H9 (cell line): ENCODE measurements at regions not wholly inside any gene's neighbourhood (a gene's known extent, or its start where the extent isn't known, plus 50 kb on each side); places are given as distances from the start of the nearest gene placed in this dataset.
A peak's percentile ranks its signal among the peaks of the same experiment; 100 is the strongest.

Experiments
- DNase-seq: peaks from one replicate; pipeline ENCODE4 v3.0.0-alpha.2; 2017
- H2AFZ ChIP-seq: one replicate; pipeline ENCODE4 v1.6.1; 2013; ENCODE audit warnings: mild to moderate bottlenecking, low read length, control low read depth, moderate library complexity
- H2AK5ac ChIP-seq: 2 replicates; pipeline ENCODE4 v1.6.1; 2013; ENCODE audit warnings: low read length, control low read depth, mixed read lengths; ENCODE audit not compliant: insufficient read length
- H2BK120ac ChIP-seq: one replicate; pipeline ENCODE4 v1.6.1; 2013; ENCODE audit warnings: low read depth, mild to moderate bottlenecking, low read length, control low read depth, inconsistent platforms; ENCODE audit not compliant: poor library complexity, severe bottlenecking
- H2BK12ac ChIP-seq: 2 replicates; pipeline ENCODE4 v1.6.1; 2013; ENCODE audit warnings: low read length, control low read depth, mixed read lengths, low read depth; ENCODE audit not compliant: insufficient read length
- H2BK15ac ChIP-seq: 2 replicates; pipeline ENCODE4 v1.6.1; 2013; ENCODE audit warnings: low read depth, low read length, control low read depth
- H2BK20ac ChIP-seq: one replicate; pipeline ENCODE4 v1.6.1; 2013; ENCODE audit warnings: low read depth, mild to moderate bottlenecking, low read length, control low read depth, inconsistent platforms; ENCODE audit not compliant: poor library complexity, severe bottlenecking
- H2BK5ac ChIP-seq: 2 replicates; pipeline ENCODE4 v1.6.1; 2013; ENCODE audit warnings: low read length, control low read depth, mixed read lengths; ENCODE audit not compliant: insufficient read length
- H3K14ac ChIP-seq: 2 replicates; pipeline ENCODE4 v1.6.1; 2013; ENCODE audit warnings: low read length, control low read depth; ENCODE audit not compliant: insufficient read depth
- H3K18ac ChIP-seq: 2 replicates; pipeline ENCODE4 v1.6.1; 2013; ENCODE audit warnings: low read depth, mild to moderate bottlenecking, mixed read lengths, low read length, control low read depth; ENCODE audit not compliant: insufficient read length
- H3K23ac ChIP-seq: 2 replicates; pipeline ENCODE4 v1.6.1; 2013; ENCODE audit warnings: low read length, control low read depth, mixed read lengths, low read depth; ENCODE audit not compliant: insufficient read length
- H3K23me2 ChIP-seq: 2 replicates; pipeline ENCODE4 v1.6.1; 2013; ENCODE audit warnings: low read depth, mild to moderate bottlenecking, mixed read lengths, low read length, control low read depth; ENCODE audit not compliant: insufficient read length, poor library complexity, severe bottlenecking
- H3K27ac ChIP-seq: 2 replicates; pipeline ENCODE4 v1.5.1; 2013; ENCODE audit warnings: low read length, control low read depth, mixed read lengths, low read depth; ENCODE audit not compliant: insufficient read length
- H3K27me3 ChIP-seq: 2 replicates; pipeline ENCODE4 v1.6.1; 2013; ENCODE audit warnings: low read length, control low read depth, inconsistent platforms; ENCODE audit not compliant: insufficient read depth
- H3K4ac ChIP-seq: 2 replicates; pipeline ENCODE4 v1.6.1; 2013; ENCODE audit warnings: low read depth, mild to moderate bottlenecking, control low read depth, inconsistent platforms, low read length, moderate library complexity
- H3K4me1 ChIP-seq: 2 replicates; pipeline ENCODE4 v1.6.1; 2013; ENCODE audit warnings: low read length, control low read depth, inconsistent platforms; ENCODE audit not compliant: insufficient read depth
- H3K4me2 ChIP-seq: 2 replicates; pipeline ENCODE4 v1.6.1; 2013; ENCODE audit warnings: low read length, control low read depth, mixed read lengths; ENCODE audit not compliant: insufficient read length, insufficient read depth
- H3K56ac ChIP-seq: 2 replicates; pipeline ENCODE4 v1.6.1; 2013; ENCODE audit warnings: low read depth, mild to moderate bottlenecking, mixed read lengths, low read length, control low read depth; ENCODE audit not compliant: insufficient read length
- H3K79me1 ChIP-seq: 2 replicates; pipeline ENCODE4 v1.6.1; 2013; ENCODE audit warnings: low read depth, mild to moderate bottlenecking, moderate library complexity, low read length, control low read depth, inconsistent platforms; ENCODE audit not compliant: insufficient read depth, poor library complexity, severe bottlenecking
- H3K79me2 ChIP-seq: 2 replicates; pipeline ENCODE4 v1.6.1; 2013; ENCODE audit warnings: low read length, control low read depth, inconsistent platforms; ENCODE audit not compliant: insufficient read depth
- H3K9ac ChIP-seq: 2 replicates; pipeline ENCODE4 v1.6.1; 2013; ENCODE audit warnings: low read length, control low read depth, mixed read lengths; ENCODE audit not compliant: insufficient read length; ENCODE audit errors: extremely low read depth
- H3K9me3 ChIP-seq: one replicate; pipeline ENCODE4 v1.6.1; 2013; ENCODE audit warnings: low read depth, low read length, inconsistent platforms; ENCODE audit not compliant: control insufficient read depth
- H3T11ph ChIP-seq: one replicate; pipeline ENCODE4 v1.6.1; 2013; ENCODE audit warnings: mild to moderate bottlenecking, low read length, control low read depth, inconsistent platforms
- H4K20me1 ChIP-seq: one replicate; pipeline ENCODE4 v1.6.1; 2013; ENCODE audit not compliant: control insufficient read depth, insufficient read length, insufficient read depth
- H4K5ac ChIP-seq: 2 replicates; pipeline ENCODE4 v1.6.1; 2013; ENCODE audit warnings: low read depth, mild to moderate bottlenecking, mixed read lengths, low read length, control low read depth; ENCODE audit not compliant: insufficient read length
- H4K8ac ChIP-seq: replicated peaks from 2 replicates; pipeline ENCODE4 v1.6.1; 2013; ENCODE audit warnings: low read length, control low read depth, mixed read lengths, low read depth; ENCODE audit not compliant: insufficient read length
- H4K91ac ChIP-seq: 2 replicates; pipeline ENCODE4 v1.6.1; 2013; ENCODE audit warnings: low read depth, mild to moderate bottlenecking, moderate library complexity, mixed read lengths, low read length, control low read depth; ENCODE audit not compliant: insufficient read length
- H3K27ac Mint-ChIP-seq, 3 experiments: 2 replicates in 2 of 3; 3 replicates in 1 of 3; pipeline ENCODE4 v1.8.0; 2020 to 2021; ENCODE audit warnings: mixed read lengths in 3 of 3, mild to moderate bottlenecking in 1 of 3, moderate library complexity in 1 of 3
- H3K27me3 Mint-ChIP-seq: 2 replicates; pipeline ENCODE4 v1.8.0; 2021; ENCODE audit warnings: low read depth, mild to moderate bottlenecking, moderate library complexity, mixed read lengths
- H3K36me3 Mint-ChIP-seq, 3 experiments: 2 replicates in 2 of 3; 3 replicates in 1 of 3; pipeline ENCODE4 v1.8.0; 2020 to 2021; ENCODE audit warnings: low read depth in 3 of 3, mixed read lengths in 3 of 3; ENCODE audit not compliant: insufficient read depth in 1 of 3
- H3K4me1 Mint-ChIP-seq, 2 experiments: 2 replicates each; pipeline ENCODE4 v1.8.0; 2020; ENCODE audit warnings: mixed read lengths in 2 of 2
- H3K4me3 Mint-ChIP-seq, 2 experiments: 2 replicates in 1 of 2; 3 replicates in 1 of 2; pipeline ENCODE4 v1.8.0; 2020 to 2021; ENCODE audit warnings: mild to moderate bottlenecking in 2 of 2, mixed read lengths in 2 of 2, moderate library complexity in 1 of 2
- H3K9me3 Mint-ChIP-seq, 2 experiments: 2 replicates in 1 of 2; 3 replicates in 1 of 2; pipeline ENCODE4 v1.8.0; 2020; ENCODE audit warnings: mild to moderate bottlenecking in 2 of 2, mixed read lengths in 2 of 2, moderate library complexity in 1 of 2
- WGBS: extraction: QIAGEN DNeasy Blood & Tissue Kit; methylation state at CpG from one replicate; pipeline ENCODE4 v1.1.7; 2013; ENCODE audit warnings: missing lambda C conversion rate, low lambda C conversion rate, mixed read lengths; ENCODE audit not compliant: insufficient read length; ENCODE audit errors: extremely low coverage; 5-methylcytosine and 5-hydroxymethylcytosine counted together
- TF ChIP-seq, protein P1 (sequence below): fragments of 200-600 bp; sonication (generic); conservative IDR thresholded peaks from 3 replicates; pipeline ENCODE4 v1.8.0; 2021; ENCODE audit warnings: antibody characterized with exemption, mild to moderate bottlenecking

DNA sequence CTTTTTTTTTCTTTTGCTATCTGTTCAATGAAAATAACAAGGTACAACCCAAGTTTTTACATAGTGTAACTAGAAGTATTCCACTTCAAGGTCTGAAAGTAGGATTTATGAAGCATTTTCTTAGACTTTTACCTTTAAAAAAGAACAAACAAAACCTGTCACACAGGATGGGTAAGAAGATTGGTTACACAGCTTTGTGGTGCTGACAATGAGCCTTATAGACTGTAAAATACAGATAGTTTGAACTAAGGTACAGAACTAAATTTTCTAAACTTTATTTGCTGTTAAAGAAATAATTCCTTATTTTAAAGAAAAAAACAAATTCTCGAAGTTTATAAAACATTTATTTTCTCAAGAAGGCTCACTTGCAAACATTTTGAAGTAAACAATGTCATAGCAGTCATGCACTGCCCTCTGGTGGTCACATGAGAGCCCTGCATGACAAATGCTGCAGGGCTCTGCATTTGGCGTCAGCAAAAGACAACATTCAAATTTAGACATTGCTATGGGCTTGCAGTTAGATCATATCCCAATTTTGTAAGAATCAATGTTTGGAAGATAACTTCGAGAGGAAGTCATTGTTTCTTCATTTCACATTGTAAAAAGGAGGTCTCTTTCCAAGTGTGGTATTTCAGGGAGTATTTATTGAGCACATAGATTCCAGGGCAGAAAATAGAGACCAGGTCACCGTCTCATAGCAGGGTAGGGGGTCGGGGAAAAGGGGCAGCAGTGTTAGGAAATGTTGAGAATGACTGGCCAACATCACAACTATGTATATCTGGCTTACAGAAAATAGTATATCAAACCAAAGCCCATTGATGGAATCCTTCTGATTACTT is 115.3 kb upstream of the FMN2 start:
- Histone ChIP-seq H3T11ph (no peak overlapping the region), H4K8ac (no peak overlapping the region), H2AFZ (no peak overlapping the region), H2BK12ac (no peak overlapping the region), H2AK5ac (no peak overlapping the region), H3K9ac (no peak overlapping the region), H2BK15ac (no peak overlapping the region), H3K4ac (no peak overlapping the region), H3K27ac (no peak overlapping the region), H3K79me1 (no peaks in the 10 kb centered on the region), H3K4me2 (no peak overlapping the region), H3K14ac (no peak overlapping the region), H3K9me3 (peaks cover 7% of the 10 kb centered on the region), H4K91ac (no peak overlapping the region), H2BK120ac (no peak overlapping the region), H3K18ac (no peak overlapping the region), H2BK20ac (no peak overlapping the region), H4K20me1 (no peaks in the 10 kb centered on the region), H3K27me3 (no peaks in the 10 kb centered on the region), H2BK5ac (no peak overlapping the region), H3K79me2 (no peaks in the 10 kb centered on the region), H3K56ac (no peak overlapping the region), H4K5ac (no peak overlapping the region), H3K4me1 (no peaks in the 10 kb centered on the region), H3K23ac (no peak overlapping the region), H3K23me2 (no peaks in the 10 kb centered on the region)
- H3K36me3 Mint-ChIP-seq, result peaks cover 19 to 29% (median 25%) of the 10 kb centered on the region in 3 experiments
- H3K27ac Mint-ChIP-seq, result no peak overlapping the region
- no CpG with 5 or more reads among the region's 5 CpGs for WGBS
- no peak overlapping the region for H3K4me3 Mint-ChIP-seq
- H3K4me1 Mint-ChIP-seq, result no peaks in the 10 kb centered on the region
- peaks cover 4% of the 10 kb centered on the region; the same call in 1 of the 2 replicates for H3K27me3 Mint-ChIP-seq
- H3K9me3 Mint-ChIP-seq, result peaks cover 33 to 42% of the 10 kb centered on the region in 2 experiments
- peak; percentile 56 for DNase-seq
- TF ChIP-seq, protein P1, sequence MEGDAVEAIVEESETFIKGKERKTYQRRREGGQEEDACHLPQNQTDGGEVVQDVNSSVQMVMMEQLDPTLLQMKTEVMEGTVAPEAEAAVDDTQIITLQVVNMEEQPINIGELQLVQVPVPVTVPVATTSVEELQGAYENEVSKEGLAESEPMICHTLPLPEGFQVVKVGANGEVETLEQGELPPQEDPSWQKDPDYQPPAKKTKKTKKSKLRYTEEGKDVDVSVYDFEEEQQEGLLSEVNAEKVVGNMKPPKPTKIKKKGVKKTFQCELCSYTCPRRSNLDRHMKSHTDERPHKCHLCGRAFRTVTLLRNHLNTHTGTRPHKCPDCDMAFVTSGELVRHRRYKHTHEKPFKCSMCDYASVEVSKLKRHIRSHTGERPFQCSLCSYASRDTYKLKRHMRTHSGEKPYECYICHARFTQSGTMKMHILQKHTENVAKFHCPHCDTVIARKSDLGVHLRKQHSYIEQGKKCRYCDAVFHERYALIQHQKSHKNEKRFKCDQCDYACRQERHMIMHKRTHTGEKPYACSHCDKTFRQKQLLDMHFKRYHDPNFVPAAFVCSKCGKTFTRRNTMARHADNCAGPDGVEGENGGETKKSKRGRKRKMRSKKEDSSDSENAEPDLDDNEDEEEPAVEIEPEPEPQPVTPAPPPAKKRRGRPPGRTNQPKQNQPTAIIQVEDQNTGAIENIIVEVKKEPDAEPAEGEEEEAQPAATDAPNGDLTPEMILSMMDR, result peak; percentile 98
